HG03378 (cell line): ENCODE measurements at regions not wholly inside any gene's neighbourhood (a gene's known extent, or its start where the extent isn't known, plus 50 kb on each side); places are given as distances from the start of the nearest gene placed in this dataset.

ENCODE experiments used
- ATAC-seq: cut with Tn5 transposase; IDR thresholded peaks from one replicate; pipeline ENCODE4 v1.9.1; 2021; ENCODE audit warnings: mild to moderate bottlenecking, moderate library complexity; ENCODE audit not compliant: unreplicated experiment

- ATAC-seq, result peak; percentile 72
Observed at GRCh38 chr2:221050020-221050795, 521.9 kb downstream of the EPHA4 start.

GRCh38 chr2:221051162-221051561, 520.9 kb downstream of the EPHA4 start:
- ATAC-seq, result no peak

- ATAC-seq, result no peak
Observed at GRCh38 chr2:221060376-221060775, 511.7 kb downstream of the EPHA4 start.

GRCh38 chr2:221063568-221063967, 508.5 kb downstream of the EPHA4 start:
- ATAC-seq, result no peak

- no peak for ATAC-seq
Observed at GRCh38 chr2:221064058-221064854, 507.8 kb downstream of the EPHA4 start.

GRCh38 chr2:221064880-221065279, 507.2 kb downstream of the EPHA4 start:
- ATAC-seq, result no peak

GRCh38 chr2:221068123-221068522, 504.0 kb downstream of the EPHA4 start:
- no peak for ATAC-seq

- no peak for ATAC-seq
Observed at GRCh38 chr2:221070106-221070505, 502.0 kb downstream of the EPHA4 start.

- no peak for ATAC-seq
Observed at GRCh38 chr2:221073326-221074049, 498.6 kb downstream of the EPHA4 start.

GRCh38 chr2:221074238-221074637, 497.9 kb downstream of the EPHA4 start:
- no peak for ATAC-seq

GRCh38 chr2:221075203-221075602, 496.9 kb downstream of the EPHA4 start:
- no peak for ATAC-seq

GRCh38 chr2:221077251-221077650, 494.9 kb downstream of the EPHA4 start:
- ATAC-seq, result no peak

GRCh38 chr2:221077799-221078198, 494.3 kb downstream of the EPHA4 start:
- ATAC-seq, result no peak

- no peak for ATAC-seq
Observed at GRCh38 chr2:221085341-221085900, 486.7 kb downstream of the EPHA4 start.

- no peak for ATAC-seq
Observed at GRCh38 chr2:221085936-221086335, 486.2 kb downstream of the EPHA4 start.

- ATAC-seq, result no peak
Observed at GRCh38 chr2:221087779-221088178, 484.3 kb downstream of the EPHA4 start.

GRCh38 chr2:221088506-221088905, 483.6 kb downstream of the EPHA4 start:
- no peak for ATAC-seq

GRCh38 chr2:221095356-221095755, 476.7 kb downstream of the EPHA4 start:
- ATAC-seq, result no peak

GRCh38 chr2:221096706-221097567, 475.2 kb downstream of the EPHA4 start:
- ATAC-seq, result no peak

GRCh38 chr2:221097568-221097915, 474.6 kb downstream of the EPHA4 start:
- ATAC-seq, result no peak
